HG02870 (cell line): ENCODE measurements at regions not wholly inside any gene's neighbourhood (a gene's known extent, or its start where the extent isn't known, plus 50 kb on each side); places are given as distances from the start of the nearest gene placed in this dataset.
"Not testable (repeated sequence)": the region's sequence is repeated elsewhere in the genome, so short reads cannot be mapped to it uniquely, and the experiment has no call there.

Experiments
- ATAC-seq: cut with Tn5 transposase; IDR thresholded peaks from one replicate; pipeline ENCODE4 v1.9.1; 2021; ENCODE audit warnings: mild to moderate bottlenecking, moderate library complexity; ENCODE audit not compliant: unreplicated experiment

DNA sequence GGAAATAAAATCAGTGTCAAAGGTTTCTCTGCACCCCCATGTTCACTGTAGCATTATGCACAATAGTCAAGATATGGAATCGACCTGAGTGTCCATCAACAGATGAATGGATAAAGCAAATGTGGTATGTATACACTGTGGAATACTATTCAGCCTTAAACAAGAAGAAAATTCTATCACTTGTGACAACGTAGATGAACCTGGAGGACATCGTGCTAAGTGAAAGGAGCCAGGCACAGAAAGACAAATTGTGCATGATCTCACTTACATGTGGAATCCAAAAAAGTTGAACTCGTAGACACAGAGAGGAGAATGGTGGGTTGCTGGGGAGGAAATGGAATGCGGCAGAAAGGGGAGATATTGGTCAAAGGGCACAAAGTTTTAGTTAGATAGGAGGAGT lies 136.3 kb upstream of the ESR1 start:
- ATAC-seq: no peak

DNA sequence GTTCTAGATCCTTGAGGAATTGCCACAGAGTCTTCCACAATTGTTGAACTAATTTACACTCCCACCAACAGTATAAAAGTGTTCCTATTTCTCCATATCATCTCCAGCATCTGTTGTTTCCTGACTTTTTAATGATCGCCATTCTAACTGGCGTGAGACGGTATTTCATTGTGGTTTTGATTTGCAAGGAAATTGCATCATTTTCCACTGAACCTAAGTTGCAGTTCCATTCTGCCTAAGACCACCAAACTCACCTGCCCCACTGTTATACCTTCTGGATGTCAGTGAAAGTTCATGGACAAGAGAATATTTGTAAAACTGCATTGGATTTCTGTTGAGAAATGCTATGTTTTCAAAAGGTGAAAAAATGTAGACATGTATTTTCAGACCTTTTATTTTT lies 132.9 kb upstream of the ESR1 start:
- ATAC-seq: no peak

DNA sequence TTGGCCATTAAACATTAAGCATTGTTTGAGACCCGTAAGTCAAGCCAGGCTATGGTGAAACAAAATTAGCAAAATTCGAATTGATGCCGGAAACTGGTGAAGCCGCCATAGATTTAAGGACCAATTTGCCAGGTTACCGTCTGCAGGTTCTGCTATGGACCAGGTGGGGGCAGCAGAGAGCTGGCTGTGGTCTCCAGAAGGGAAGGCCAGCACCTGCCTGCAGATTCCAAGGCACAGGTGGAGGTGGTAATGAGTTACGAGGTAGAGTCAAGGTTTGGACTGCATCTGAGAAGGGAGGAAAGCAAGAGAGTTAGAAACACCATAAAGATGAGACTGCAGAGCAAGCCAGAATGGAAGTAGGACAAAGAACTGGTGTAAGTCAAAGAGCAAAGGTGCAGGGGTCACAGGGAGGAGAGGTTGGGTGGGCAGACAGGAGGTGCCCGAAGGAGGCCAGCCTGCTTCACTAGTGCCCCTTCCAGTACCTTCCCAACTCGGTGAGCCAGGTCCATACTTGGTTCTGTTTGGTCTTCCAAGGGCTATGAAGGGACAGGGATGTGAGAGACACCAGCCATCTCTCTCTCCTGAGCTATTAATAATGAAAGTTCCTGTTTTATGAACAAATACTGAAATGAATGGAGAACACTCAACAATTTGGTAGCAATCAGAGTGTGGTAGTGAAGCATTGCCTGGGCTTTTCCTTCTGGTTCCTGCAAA lies 131.6 kb upstream of the ESR1 start:
- peak; percentile 87 for ATAC-seq

DNA sequence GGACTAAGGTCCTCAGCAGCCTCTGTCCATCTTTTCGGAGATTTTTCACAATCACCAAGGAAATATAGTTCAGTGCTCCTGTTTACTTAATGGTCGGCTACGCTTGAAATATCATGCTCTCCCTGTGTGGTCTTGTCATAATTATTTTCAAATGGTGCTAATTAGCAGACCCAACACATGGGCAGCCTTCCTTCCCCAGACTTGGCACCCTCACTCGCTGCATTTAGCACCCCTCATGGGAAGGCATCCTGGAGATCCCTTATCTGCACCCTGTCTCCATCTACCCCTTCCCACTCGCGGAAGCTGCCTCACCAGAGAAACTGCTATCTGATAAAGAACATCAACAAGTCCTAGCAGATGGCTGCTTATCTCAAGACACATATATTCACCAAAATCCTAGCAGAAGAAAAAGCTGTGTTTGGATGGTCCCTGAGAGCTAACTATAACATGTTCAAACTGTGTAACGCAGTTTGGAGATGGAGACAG lies 131.0 kb upstream of the ESR1 start:
- ATAC-seq: no peak

DNA sequence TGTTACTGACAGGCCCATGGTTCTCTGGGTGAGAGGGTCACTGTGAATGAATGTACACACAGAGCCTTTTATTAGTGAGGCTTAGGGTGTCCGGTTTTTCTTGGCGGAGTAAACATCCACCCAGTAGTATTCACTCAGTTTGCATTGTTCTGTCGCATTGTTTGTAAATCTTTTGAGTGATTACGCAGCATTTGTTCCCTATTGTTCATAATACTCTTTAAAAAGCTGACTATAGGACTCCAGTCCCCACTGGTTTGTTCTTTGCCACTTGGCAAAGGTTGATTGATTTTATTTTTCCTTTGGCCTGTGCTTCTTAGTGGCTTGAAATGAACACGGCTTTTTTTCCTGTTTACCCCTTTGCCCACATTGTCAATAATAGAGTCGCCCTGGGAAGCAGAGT lies 130.1 kb upstream of the ESR1 start:
- no peak for ATAC-seq

DNA sequence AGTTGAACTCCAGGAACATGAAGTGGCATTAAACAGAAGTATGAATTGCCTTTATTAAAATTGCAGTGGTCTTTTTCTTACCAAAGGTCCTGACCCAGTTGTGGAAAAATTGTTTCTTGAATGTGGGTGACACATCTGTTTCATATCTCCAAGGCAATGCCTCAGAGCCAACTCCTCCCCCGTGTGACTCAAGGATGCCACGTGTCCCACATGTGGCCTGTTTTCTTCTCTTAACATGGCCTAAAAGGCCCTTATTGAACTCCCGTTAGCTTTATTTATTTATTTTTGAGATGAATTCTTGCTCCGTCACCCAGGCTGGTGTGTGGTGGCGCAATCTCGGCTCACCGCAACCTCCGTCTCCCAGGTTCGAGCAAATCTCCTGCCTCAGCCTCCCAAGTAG lies 128.4 kb upstream of the ESR1 start:
- no peak for ATAC-seq

DNA sequence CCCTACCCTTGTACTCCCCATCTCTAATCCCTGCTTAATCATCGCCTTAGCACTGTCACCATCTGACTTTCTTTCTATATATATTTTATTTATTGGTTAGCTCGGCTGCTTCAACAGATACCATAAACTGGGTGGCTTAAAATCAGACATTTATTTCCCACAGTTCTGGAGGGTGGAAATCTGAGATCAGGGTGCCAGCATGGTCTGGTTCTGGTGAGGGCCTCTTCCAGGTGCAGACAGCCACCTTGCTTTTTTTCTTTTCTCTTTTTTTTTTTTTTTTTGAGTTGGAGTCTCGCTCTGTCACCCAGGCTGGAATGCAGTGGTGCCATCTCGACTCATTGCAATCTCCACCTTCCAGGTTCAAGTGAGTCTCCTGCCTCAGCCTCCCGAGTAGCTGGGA lies 127.5 kb upstream of the ESR1 start:
- ATAC-seq: no peak

DNA sequence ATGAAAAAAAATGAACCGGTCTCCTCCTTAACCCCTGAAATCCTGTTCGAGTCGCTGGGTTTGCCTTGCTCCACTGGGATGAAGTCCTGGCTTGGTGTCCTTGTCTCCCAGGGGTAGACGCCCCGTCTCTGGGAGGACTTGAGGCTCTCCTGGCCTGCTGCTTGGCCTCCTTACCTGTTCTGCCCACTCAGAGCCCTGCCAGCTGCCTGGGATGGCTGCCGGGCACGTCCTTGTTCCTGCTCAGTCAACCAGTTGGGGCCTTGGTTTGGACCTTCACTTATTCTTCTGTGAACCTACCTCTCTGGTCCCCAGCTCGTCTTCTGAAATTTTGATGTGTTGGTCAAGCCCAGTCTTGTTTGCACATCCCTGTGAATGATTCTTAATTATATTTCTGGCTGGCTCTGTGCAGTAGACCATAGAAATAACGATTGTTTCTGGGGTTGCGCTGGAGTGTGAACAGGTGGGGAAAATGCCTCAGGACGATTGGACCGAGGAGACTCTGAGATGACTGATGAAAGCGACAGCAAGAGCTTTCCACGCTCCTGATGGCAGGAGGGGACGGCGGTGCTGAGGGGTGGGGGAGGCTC lies 126.5 kb upstream of the ESR1 start:
- ATAC-seq: no peak

DNA sequence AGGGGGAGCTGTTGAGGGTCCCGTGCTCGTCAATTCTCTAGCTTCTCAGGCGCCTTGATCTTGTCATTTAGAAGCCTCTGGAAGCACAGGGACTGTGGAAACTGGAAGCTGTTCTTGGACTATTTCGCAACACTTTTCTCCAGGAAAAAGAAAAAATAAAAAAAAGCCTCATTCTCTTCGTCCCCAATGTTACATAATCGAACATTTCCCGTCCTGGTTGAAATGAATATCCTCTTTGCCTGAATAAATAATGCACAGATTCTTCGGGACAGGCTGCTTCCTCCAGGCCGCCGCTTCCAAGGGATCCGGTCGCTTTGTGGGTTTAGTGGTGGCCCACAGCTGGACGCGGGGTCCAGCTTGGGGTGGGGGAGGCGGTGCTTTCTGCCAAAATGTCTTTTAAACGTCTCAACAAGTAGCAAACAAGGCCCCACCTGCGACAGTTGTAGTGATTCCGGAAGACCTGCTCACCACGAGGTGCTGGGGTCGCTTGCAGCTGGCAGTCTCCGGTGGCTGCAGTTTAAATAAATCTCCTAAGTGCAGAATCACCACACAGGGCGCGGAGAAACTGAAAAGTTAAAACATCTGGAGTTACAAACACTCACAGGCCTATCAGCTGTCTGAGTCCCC lies 125.9 kb upstream of the ESR1 start:
- ATAC-seq: no peak

DNA sequence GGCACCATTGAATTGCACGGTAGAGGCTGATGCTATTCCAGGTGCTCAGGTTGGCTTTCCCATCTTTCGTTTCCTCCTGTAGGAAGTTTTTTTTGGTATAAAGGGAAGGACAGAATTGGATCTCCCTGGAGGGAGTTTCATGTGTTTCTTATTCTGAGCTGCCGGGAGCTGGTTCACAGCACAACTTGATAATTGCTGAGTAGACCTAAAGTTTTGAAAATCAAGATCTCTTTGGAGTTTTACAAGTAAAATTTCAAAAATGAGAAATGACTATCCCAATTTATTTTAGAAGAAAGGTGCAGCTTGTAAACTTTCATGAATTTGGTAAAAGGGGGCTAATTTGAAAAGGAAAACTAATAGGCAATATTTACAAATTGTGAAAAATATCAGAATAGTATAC lies 125.2 kb upstream of the ESR1 start:
- ATAC-seq: no peak

DNA sequence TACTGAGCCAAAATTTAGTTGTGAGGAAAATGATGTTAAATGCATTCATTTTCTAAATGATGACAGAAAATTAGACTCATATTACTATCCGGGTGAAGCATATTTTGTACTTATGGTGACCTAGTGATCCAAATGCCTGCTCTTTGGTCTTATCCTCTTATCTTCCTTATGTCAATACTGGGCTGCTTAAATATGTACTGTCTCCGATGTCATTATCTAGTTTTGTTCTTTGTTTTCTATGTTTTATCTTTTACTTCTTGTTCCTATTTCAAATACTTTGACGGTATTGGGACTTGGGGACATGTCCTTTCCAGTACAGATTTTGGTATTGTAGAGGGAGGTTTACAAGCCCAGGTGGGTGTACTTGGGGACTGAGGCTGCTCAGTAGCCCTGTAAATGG lies 124.6 kb upstream of the ESR1 start:
- ATAC-seq: no peak

DNA sequence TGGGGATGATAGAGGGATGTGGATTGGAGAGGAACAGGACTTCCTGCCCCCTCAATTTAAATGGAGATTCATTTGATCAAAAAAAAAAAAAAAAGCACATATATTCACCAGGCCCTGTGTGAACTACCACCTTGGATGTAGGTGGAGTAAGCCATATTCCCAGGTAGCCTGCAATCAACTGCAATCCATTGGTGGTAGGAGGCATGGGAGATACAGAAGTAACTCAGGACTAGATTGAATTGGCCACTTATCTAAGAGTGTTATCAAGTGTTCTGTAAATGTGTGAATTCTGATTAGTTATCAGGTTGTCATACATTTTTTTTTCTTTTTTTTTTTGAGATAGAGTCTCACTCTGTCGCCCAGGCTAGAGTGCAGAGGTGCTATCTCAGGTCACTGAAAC lies 124.1 kb upstream of the ESR1 start:
- ATAC-seq: no peak

DNA sequence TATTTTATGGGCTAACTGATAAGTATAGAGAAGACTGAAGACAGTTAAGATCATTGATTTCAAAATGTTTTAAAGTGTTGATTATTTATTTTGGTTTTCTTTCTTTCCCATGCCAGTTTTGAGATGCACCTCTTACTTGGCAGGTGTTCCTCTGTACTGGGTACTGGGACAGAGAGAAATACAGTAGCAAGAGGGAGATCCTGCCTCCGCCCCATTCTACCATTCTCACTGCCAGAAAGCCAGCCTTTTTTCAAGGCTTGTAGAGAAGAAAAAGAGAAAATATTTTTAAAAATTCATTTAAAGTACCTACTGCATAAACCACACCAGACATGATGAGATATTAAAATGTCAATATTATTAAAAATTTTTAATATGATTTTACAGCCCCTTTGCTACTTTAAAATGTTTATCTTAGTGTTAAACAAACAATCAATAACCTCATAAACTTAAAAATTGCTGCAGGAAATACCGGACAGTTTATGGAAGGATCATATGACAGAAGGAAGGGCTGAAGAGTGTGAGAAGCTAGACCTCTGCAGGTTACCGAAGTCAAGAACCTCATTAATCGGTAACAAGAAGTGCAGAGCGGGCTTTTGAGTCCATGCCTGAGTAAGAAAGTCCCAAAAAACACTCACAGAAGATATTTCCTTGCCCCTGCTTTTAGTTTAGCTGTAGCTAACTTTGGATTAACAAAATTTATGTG lies 117.8 kb upstream of the ESR1 start:
- no peak for ATAC-seq

DNA sequence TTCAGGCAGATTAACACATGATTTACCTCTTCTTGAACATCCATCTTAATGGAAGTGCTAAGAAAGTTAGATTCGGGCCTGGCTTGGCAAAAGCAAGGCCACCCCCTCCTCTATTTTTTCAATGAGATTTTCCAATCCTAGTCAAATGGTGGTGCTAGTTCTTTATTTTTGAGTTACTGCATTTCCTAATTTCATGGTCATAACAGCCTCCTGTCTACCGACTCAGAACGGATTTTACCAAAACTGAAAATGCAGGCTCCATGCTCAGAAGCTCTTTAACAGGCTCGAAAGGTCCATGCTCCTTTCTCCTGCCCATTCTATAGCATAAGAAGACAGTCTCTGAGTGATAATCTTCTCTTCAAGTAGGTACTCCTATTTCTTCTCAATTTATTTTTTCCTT lies 117.2 kb upstream of the ESR1 start:
- ATAC-seq: peak; percentile 37

DNA sequence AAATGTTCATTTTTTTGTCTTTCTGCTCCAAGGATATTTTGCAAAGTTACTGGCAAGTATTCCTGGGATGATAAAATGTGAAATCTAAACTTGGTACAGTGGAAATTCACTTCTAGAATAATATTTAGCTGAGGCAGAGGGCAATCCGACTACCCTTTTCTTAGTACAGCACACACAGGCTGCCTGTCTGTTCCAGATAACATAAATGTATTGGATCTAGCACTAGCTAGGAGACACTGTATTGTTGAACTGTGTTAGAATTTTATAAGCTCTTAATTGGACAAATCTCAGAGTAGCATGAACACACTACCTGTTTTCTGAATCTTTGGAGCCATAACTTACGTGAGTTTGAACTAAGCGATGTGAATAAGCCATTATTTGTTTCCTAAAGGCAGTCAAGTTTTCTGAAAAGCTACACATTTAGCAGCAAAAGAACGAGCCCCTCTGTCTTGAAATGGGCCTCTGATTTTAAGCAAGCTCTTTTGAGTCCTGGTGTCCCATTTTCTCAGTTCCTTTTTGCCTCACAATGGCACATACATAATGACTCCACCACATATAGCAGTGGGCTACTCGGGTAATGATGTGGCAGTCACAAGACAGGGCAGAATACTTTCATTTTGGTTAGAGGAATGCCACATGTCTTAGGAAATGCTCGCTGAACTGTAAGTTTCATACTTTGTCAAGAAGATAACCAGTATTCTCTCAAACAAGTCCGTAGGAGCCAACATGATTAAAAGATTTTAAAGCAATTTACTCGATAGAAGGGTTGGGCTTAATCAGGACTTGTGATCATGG lies 116.5 kb upstream of the ESR1 start:
- peak; percentile 96 for ATAC-seq

DNA sequence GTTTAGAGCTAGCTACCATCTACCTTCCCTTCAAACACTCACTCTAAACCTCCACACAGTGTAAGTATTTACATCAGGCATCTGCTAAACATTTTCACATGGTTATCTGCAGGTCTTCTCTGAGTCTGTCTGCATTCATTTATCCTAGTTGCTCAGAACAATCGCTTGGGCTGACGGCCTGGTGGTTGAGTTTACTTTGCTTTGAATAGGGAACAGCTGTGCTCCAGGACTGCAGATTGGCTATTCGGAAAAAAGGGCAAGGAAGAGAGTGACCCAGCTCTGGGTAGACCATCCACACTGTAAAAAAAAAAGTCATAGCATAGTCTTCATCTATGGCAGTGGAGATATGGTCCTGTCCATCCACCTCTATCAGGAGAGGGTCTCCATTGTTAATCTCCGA lies 115.3 kb upstream of the ESR1 start:
- ATAC-seq: no peak

DNA sequence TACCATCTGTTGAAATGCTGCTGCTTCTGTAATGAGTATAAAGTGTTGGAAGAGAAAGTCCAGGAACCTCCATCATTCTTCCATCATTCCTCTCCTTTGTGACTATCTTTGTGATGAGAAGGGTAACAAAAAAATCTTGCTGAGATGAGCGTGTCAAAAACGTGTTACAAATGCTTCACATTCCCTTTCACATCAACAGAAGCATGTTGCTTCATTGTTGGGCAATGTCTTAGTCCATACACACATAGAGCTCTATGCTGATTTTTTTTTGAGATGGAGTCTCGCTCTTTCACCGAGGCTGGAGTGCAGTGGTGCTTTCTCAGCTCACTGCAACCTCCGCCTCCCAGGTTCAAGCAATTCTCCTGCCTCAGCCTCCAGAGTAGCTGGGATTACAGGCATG lies 114.1 kb upstream of the ESR1 start:
- ATAC-seq: no peak

DNA sequence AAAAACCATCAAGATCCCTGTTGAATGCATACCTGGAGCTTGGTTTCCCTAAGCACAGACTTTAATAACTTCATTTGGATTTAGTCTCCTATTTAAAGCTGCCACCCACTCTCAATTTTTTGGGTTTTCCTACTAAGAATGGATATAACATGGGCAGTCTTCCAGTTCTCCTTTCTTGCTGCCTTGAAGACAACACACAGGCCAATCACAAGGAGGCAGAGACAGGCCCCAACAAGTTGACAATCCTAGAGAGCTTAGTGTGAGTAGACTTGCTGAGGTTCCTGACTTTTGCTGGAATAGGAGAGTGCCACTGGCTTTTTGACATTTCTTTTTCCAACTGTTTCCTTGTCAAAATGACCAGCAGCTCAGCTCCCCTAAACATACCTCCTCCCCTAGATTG lies 112.3 kb upstream of the ESR1 start:
- ATAC-seq: no peak

DNA sequence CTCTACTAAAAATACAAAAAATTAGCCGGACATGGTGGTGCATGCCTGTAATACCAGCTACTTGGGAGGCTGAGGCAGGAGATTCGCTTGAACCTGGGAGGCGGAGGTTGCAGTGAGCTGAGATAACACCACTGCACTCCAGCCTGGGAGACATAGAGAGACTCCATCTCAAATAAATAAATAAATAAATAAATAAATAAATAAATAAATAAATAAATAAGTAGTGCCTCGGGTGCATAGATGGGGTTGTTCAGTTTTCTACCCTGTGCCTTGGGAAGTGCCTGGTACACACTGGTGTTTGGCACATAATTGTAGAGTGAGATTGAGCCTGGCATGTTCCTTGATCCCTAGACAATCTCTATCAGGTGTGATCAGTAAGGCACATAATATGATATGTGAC lies 111.2 kb upstream of the ESR1 start:
- not testable (repeated sequence) for ATAC-seq

DNA sequence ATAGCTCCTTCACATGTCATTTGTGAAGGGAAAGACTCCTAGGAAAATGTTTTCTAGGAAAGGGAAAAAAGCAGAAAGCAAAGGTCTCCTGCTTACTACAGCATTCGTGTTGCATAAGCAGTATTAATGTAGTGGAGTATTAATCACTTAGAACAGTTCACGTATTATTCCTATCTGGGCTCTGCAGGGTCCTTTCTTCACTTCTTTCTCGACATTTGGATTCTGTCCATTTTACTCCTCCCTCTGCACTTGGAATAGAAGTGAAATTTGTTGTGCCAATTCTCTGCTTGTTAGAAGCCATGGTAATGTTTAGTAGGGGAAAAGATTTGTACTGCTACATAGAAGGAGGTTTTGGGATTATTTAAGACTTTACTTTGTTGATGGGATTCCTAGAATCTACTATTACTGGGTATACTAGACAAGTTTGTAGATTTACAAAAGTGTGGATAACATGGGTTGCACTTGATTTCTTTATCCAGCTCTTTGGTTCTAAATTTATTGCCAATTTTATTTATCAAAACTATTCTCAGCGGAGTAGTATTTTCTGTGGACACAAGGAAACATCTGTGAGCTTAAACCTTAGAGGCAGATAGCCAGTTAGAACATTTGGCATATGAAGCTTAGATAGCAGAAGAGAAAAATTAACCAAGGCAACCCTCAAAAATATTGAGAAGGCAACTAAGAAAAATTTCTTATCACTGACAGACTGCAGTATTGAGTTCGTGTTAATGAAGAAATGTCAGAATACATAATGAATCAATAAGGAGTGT lies 108.4 kb upstream of the ESR1 start:
- no peak for ATAC-seq
